ENCODE measurements at regions not wholly inside any gene's neighbourhood (a gene's known extent, or its start where the extent isn't known, plus 50 kb on each side); places are given as distances from the start of the nearest gene placed in this dataset.
A peak's percentile ranks its signal among the peaks of the same experiment; 100 is the strongest.
"Not testable (repeated sequence)": the region's sequence is repeated elsewhere in the genome, so short reads cannot be mapped to it uniquely, and the experiment has no call there.

DNA sequence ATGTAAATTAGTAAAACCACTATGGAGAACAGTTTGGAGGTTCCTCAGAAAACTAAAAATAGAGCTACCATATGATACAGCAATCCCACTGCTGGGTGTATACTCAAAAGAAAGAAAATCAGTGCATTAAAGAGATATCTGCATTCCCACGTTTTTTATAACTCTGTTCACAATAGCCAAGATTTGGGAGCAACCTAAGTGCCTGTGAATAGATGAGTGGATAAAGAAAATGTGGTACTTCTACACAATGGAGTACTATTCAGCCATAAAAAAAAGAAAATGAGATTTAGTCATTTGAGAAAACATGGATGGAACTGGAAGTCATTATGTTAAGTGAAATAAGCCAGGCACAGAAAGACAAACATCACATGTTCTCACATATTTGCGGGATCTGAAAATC lies 246.0 kb upstream of the SOX9 start:
- not testable (repeated sequence) for H3K4me1 Mint-ChIP-seq; DNase-seq; H3K4me1 ChIP-seq (ENCODE audit: control insufficient read depth, insufficient read depth, low read length, poor library complexity, severe bottlenecking); H3K36me3 ChIP-seq (ENCODE audit: control insufficient read depth, insufficient read depth, low read length); ATAC-seq (ENCODE audit: low read depth in 2 of 2); H3K27me3 ChIP-seq (ENCODE audit: control insufficient read depth, insufficient read depth, low read length); H3K36me3 Mint-ChIP-seq; H3K9me3 Mint-ChIP-seq; H3K4me3 ChIP-seq (ENCODE audit: low read depth, low read length); H3K27ac Mint-ChIP-seq; H3K27me3 Mint-ChIP-seq; H3K27ac ChIP-seq (ENCODE audit: insufficient read depth, low read length, poor library complexity, severe bottlenecking); H3K9me3 ChIP-seq (ENCODE audit: control insufficient read depth in 2 of 2, low read length in 2 of 2)
- H3K4me3 Mint-ChIP-seq, result peak overlapping the region in 1 of 4 donors; percentile 10

GRCh38 chr17:71878271-71878670 lies 242.5 kb upstream of the SOX9 start:
- Mint-ChIP-seq H3K27ac (no peak overlapping the region), H3K4me3 (no peak overlapping the region), H3K9me3 (peaks cover 0 to 10% (median 3%) of the 10 kb centered on the region in 7 donors), H3K36me3 (no peaks in the 10 kb centered on the region), H3K4me1 (no peaks in the 10 kb centered on the region), H3K27me3 (no peaks in the 10 kb centered on the region)
- Histone ChIP-seq H3K27me3 (ENCODE audit: control insufficient read depth, insufficient read depth, low read length) (no peaks in the 10 kb centered on the region), H3K36me3 (ENCODE audit: control insufficient read depth, insufficient read depth, low read length) (no peaks in the 10 kb centered on the region), H3K27ac (ENCODE audit: insufficient read depth, low read length, poor library complexity, severe bottlenecking) (no peak overlapping the region), H3K4me1 (ENCODE audit: control insufficient read depth, insufficient read depth, low read length, poor library complexity, severe bottlenecking) (no peaks in the 10 kb centered on the region), H3K4me3 (ENCODE audit: low read depth, low read length) (no peak overlapping the region), H3K9me3 (ENCODE audit: control insufficient read depth in 2 of 2, low read length in 2 of 2) (no peaks in the 10 kb centered on the region)
- DNase-seq (no peak), ATAC-seq (ENCODE audit: low read depth in 2 of 2) (no peak)

DNA sequence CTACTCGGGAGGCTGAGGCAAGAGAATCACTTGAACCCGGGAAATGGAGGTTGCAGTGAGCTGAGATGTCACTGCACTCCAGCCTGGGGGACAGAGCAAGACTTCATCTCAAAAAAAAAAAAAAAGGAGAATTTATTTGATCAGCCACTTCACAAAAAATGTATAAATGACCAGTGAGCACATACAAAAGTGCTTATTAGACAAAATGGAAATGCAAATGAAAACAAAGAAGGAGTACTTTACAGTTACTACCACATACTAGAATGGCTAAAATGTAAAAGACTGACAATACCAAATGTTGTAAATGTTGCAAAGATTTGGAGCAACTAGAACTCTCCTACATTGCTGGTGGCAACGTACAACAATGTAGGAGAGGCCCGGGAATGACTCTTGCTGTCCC lies 241.8 kb upstream of the SOX9 start:
- no peak overlapping the region for H3K4me3 Mint-ChIP-seq
- H3K4me1 Mint-ChIP-seq, result no peaks in the 10 kb centered on the region
- no peaks in the 10 kb centered on the region for H3K4me1 ChIP-seq (ENCODE audit: control insufficient read depth, insufficient read depth, low read length, poor library complexity, severe bottlenecking)
- H3K36me3 ChIP-seq (ENCODE audit: control insufficient read depth, insufficient read depth, low read length), result no peaks in the 10 kb centered on the region
- peaks cover 0 to 15% (median 3%) of the 10 kb centered on the region in 7 donors for H3K9me3 Mint-ChIP-seq
- H3K27me3 ChIP-seq (ENCODE audit: control insufficient read depth, insufficient read depth, low read length), result no peaks in the 10 kb centered on the region
- H3K27ac ChIP-seq (ENCODE audit: insufficient read depth, low read length, poor library complexity, severe bottlenecking), result no peak overlapping the region
- H3K9me3 ChIP-seq (ENCODE audit: control insufficient read depth in 2 of 2, low read length in 2 of 2), result no peaks in the 10 kb centered on the region
- no peak for ATAC-seq (ENCODE audit: low read depth in 2 of 2)
- H3K4me3 ChIP-seq (ENCODE audit: low read depth, low read length), result no peak overlapping the region
- H3K27me3 Mint-ChIP-seq, result no peaks in the 10 kb centered on the region
- no peaks in the 10 kb centered on the region for H3K36me3 Mint-ChIP-seq
- DNase-seq, result no peak
- H3K27ac Mint-ChIP-seq, result no peak overlapping the region

DNA sequence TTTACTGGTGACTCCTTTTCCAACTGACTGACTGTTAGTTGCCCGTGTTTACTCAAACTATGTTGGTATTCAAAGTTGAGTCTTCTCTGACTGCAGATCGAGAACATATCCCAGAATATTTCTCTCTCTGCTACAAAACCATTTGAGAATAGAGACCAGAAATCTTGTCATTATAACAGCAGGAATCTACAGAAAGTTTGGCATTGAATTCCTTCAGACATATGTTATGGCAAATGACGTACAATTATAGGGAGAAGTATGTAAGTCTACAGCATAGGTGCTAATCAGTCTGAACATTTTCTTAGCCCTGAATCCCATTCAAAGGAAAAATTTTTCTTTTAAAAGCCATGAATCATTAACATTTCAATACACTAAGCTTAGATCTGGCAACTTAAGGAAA lies 239.8 kb upstream of the SOX9 start:
- H3K36me3 ChIP-seq (ENCODE audit: control insufficient read depth, insufficient read depth, low read length), result no peaks in the 10 kb centered on the region
- ATAC-seq (ENCODE audit: low read depth in 2 of 2) (no peak), DNase-seq (no peak)
- no peak overlapping the region for H3K4me3 ChIP-seq (ENCODE audit: low read depth, low read length)
- H3K9me3 Mint-ChIP-seq, result peaks cover 0 to 11% (median 3%) of the 10 kb centered on the region in 7 donors
- H3K27ac Mint-ChIP-seq, result no peak overlapping the region
- H3K4me1 Mint-ChIP-seq, result no peaks in the 10 kb centered on the region
- no peaks in the 10 kb centered on the region for H3K36me3 Mint-ChIP-seq
- H3K27me3 ChIP-seq (ENCODE audit: control insufficient read depth, insufficient read depth, low read length), result no peaks in the 10 kb centered on the region
- no peaks in the 10 kb centered on the region for H3K27me3 Mint-ChIP-seq
- no peak overlapping the region for H3K27ac ChIP-seq (ENCODE audit: insufficient read depth, low read length, poor library complexity, severe bottlenecking)
- no peaks in the 10 kb centered on the region for H3K9me3 ChIP-seq (ENCODE audit: control insufficient read depth in 2 of 2, low read length in 2 of 2)
- no peak overlapping the region for H3K4me3 Mint-ChIP-seq
- H3K4me1 ChIP-seq (ENCODE audit: control insufficient read depth, insufficient read depth, low read length, poor library complexity, severe bottlenecking), result no peaks in the 10 kb centered on the region

DNA sequence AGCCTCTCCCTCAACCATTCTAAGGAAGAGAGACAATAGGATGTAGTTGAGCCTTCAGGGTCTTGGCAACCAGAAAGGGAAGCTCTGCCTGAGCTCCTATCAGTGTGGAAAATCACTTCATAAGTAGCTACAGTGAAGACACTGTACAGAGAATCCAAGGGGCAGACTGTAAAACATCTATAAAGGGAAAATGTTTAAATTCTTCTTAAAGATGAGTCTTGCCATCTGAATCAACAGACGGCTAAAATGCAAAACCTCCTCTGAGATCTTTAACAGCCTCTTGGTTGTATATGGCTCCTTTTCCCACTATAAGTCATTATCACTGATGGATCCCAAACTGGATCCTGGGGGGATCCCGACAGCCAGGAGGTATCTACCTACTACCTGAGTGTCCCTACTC lies 239.2 kb upstream of the SOX9 start:
- Histone ChIP-seq H3K4me1 (ENCODE audit: control insufficient read depth, insufficient read depth, low read length, poor library complexity, severe bottlenecking) (no peaks in the 10 kb centered on the region), H3K27ac (ENCODE audit: insufficient read depth, low read length, poor library complexity, severe bottlenecking) (no peak overlapping the region), H3K27me3 (ENCODE audit: control insufficient read depth, insufficient read depth, low read length) (no peaks in the 10 kb centered on the region), H3K4me3 (ENCODE audit: low read depth, low read length) (no peak overlapping the region), H3K36me3 (ENCODE audit: control insufficient read depth, insufficient read depth, low read length) (no peaks in the 10 kb centered on the region), H3K9me3 (ENCODE audit: control insufficient read depth in 2 of 2, low read length in 2 of 2) (no peaks in the 10 kb centered on the region)
- Mint-ChIP-seq H3K4me3 (no peak overlapping the region), H3K36me3 (no peaks in the 10 kb centered on the region), H3K9me3 (peaks cover 0 to 11% (median 3%) of the 10 kb centered on the region in 7 donors), H3K27me3 (no peaks in the 10 kb centered on the region), H3K4me1 (no peaks in the 10 kb centered on the region), H3K27ac (no peak overlapping the region)
- DNase-seq (no peak), ATAC-seq (ENCODE audit: low read depth in 2 of 2) (no peak)

DNA sequence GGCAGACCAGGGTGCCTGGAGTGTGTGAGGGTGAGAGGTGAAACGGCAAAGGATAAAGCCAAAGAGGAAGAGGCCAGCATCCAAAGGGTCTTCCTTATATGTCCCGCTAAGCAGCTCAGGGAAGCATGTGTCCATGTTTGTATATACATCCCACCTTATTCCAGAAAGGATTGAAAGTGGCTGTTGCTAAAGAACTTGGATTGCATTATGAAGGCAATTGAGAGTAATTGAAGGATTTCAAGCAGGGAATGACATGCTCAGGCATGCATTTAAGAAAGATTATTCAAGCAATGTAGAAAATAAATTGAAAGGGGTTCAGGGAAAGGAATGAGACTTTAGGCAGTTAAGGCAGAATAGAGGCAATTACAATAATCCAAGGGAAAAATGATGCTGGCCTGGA lies 237.6 kb upstream of the SOX9 start:
- no peaks in the 10 kb centered on the region for H3K4me1 Mint-ChIP-seq

GRCh38 chr17:71883845-71884244 lies 237.0 kb upstream of the SOX9 start:
- Mint-ChIP-seq H3K4me3 (no peak overlapping the region), H3K27me3 (no peaks in the 10 kb centered on the region), H3K27ac (no peak overlapping the region), H3K9me3 (peaks cover 0 to 11% (median 4%) of the 10 kb centered on the region in 7 donors), H3K36me3 (no peaks in the 10 kb centered on the region), H3K4me1 (no peaks in the 10 kb centered on the region)
- no peak overlapping the region for H3K4me3 ChIP-seq (ENCODE audit: low read depth, low read length)
- H3K36me3 ChIP-seq (ENCODE audit: control insufficient read depth, insufficient read depth, low read length), result no peaks in the 10 kb centered on the region
- DNase-seq, result no peak
- no peak for ATAC-seq (ENCODE audit: low read depth in 2 of 2)
- H3K9me3 ChIP-seq (ENCODE audit: control insufficient read depth in 2 of 2, low read length in 2 of 2), result no peaks in the 10 kb centered on the region
- H3K27me3 ChIP-seq (ENCODE audit: control insufficient read depth, insufficient read depth, low read length), result no peaks in the 10 kb centered on the region
- H3K4me1 ChIP-seq (ENCODE audit: control insufficient read depth, insufficient read depth, low read length, poor library complexity, severe bottlenecking), result no peaks in the 10 kb centered on the region
- no peak overlapping the region for H3K27ac ChIP-seq (ENCODE audit: insufficient read depth, low read length, poor library complexity, severe bottlenecking)

More for the DNA sequence above, 237.6 kb upstream of the SOX9 start:
- no peaks in the 10 kb centered on the region for H3K4me1 ChIP-seq (ENCODE audit: control insufficient read depth, insufficient read depth, low read length, poor library complexity, severe bottlenecking)
- H3K36me3 ChIP-seq (ENCODE audit: control insufficient read depth, insufficient read depth, low read length), result no peaks in the 10 kb centered on the region
- H3K27ac ChIP-seq (ENCODE audit: insufficient read depth, low read length, poor library complexity, severe bottlenecking), result no peak overlapping the region
- no peak for DNase-seq
- Mint-ChIP-seq H3K9me3 (peaks cover 0 to 11% (median 4%) of the 10 kb centered on the region in 7 donors), H3K36me3 (no peaks in the 10 kb centered on the region), H3K4me3 (no peak overlapping the region), H3K27ac (no peak overlapping the region), H3K27me3 (no peaks in the 10 kb centered on the region)
- no peaks in the 10 kb centered on the region for H3K9me3 ChIP-seq (ENCODE audit: control insufficient read depth in 2 of 2, low read length in 2 of 2)
- no peak overlapping the region for H3K4me3 ChIP-seq (ENCODE audit: low read depth, low read length)
- no peak for ATAC-seq (ENCODE audit: low read depth in 2 of 2)
- H3K27me3 ChIP-seq (ENCODE audit: control insufficient read depth, insufficient read depth, low read length), result no peaks in the 10 kb centered on the region

GRCh38 chr17:71885662-71886061 lies 235.2 kb upstream of the SOX9 start:
- no peak overlapping the region for H3K27ac Mint-ChIP-seq
- Histone ChIP-seq H3K27me3 (ENCODE audit: control insufficient read depth, insufficient read depth, low read length) (no peaks in the 10 kb centered on the region), H3K27ac (ENCODE audit: insufficient read depth, low read length, poor library complexity, severe bottlenecking) (no peak overlapping the region), H3K36me3 (ENCODE audit: control insufficient read depth, insufficient read depth, low read length) (no peaks in the 10 kb centered on the region), H3K4me1 (ENCODE audit: control insufficient read depth, insufficient read depth, low read length, poor library complexity, severe bottlenecking) (no peaks in the 10 kb centered on the region), H3K4me3 (ENCODE audit: low read depth, low read length) (no peak overlapping the region), H3K9me3 (ENCODE audit: control insufficient read depth in 2 of 2, low read length in 2 of 2) (no peaks in the 10 kb centered on the region)
- no peaks in the 10 kb centered on the region for H3K4me1 Mint-ChIP-seq
- no peak overlapping the region for H3K4me3 Mint-ChIP-seq
- no peaks in the 10 kb centered on the region for H3K36me3 Mint-ChIP-seq
- H3K9me3 Mint-ChIP-seq, result peaks cover 0 to 11% (median 2%) of the 10 kb centered on the region in 7 donors
- ATAC-seq (ENCODE audit: low read depth in 2 of 2), result no peak
- no peak for DNase-seq
- H3K27me3 Mint-ChIP-seq, result no peaks in the 10 kb centered on the region
